Transverse colon (tissue), 4 donors: ENCODE measurements at regions not wholly inside any gene's neighbourhood (a gene's known extent, or its start where the extent isn't known, plus 50 kb on each side); places are given as distances from the start of the nearest gene placed in this dataset.

Experiments
- POLR2A ChIP-seq: fragments of 450-650 bp; IDR thresholded peaks from one replicate; pipeline ENCODE4 v1.6.1; 2016; ENCODE audit warnings: antibody characterized with exemption, mild to moderate bottlenecking, moderate library complexity
- POLR2AphosphoS5 ChIP-seq, 3 donors: sonication (generic); formaldehyde crosslinking; IDR thresholded peaks; one replicate each; pipeline ENCODE4 v1.6.1; 2016; ENCODE audit warnings: antibody characterized with exemption in 3 of 3
- TF ChIP-seq, protein P1 (sequence below), 5 experiments: fragments of 200-600 bp in 3 of 5; fragments of 450-650 bp in 2 of 5; sonication (generic) in 3 of 5; IDR thresholded peaks; 1 replicate in 2 of 5; 2 replicates in 3 of 5; pipeline ENCODE4 v1.5.1; 2016 to 2017; ENCODE audit warnings: antibody characterized with exemption in 5 of 5, inconsistent platforms in 3 of 5, mild to moderate bottlenecking in 2 of 5, moderate library complexity in 1 of 5

DNA sequence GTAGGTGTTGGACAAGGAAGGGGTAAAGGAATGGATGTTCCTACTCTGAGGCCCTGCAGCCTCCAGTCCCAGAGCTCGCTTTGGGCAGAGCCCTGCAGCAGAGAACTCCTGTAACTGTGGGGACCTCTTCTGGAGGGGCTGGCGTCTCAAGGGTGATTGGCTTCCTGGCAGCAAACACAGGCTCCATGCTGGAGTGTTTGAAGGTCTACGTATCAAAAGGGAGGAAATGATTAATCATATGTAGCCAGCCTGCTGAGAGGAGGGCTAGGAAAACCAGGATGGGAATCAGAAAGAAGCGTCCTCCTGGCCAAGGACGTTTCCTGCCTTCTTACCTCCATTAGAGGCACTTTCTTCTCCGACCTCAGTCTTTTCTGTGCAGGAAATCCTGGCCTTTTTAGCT is 208.5 kb downstream of the TSHZ3 start:
- TF ChIP-seq, protein P1, sequence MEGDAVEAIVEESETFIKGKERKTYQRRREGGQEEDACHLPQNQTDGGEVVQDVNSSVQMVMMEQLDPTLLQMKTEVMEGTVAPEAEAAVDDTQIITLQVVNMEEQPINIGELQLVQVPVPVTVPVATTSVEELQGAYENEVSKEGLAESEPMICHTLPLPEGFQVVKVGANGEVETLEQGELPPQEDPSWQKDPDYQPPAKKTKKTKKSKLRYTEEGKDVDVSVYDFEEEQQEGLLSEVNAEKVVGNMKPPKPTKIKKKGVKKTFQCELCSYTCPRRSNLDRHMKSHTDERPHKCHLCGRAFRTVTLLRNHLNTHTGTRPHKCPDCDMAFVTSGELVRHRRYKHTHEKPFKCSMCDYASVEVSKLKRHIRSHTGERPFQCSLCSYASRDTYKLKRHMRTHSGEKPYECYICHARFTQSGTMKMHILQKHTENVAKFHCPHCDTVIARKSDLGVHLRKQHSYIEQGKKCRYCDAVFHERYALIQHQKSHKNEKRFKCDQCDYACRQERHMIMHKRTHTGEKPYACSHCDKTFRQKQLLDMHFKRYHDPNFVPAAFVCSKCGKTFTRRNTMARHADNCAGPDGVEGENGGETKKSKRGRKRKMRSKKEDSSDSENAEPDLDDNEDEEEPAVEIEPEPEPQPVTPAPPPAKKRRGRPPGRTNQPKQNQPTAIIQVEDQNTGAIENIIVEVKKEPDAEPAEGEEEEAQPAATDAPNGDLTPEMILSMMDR (IDR thresholded peaks at IDR 0.05), result no peak
- TF ChIP-seq POLR2A (no peak), POLR2AphosphoS5 (IDR thresholded peaks at IDR 0.05) (no peak)
